Endodermal cell (in vitro differentiated cells): ENCODE measurements at regions not wholly inside any gene's neighbourhood (a gene's known extent, or its start where the extent isn't known, plus 50 kb on each side); places are given as distances from the start of the nearest gene placed in this dataset.
"Not testable (repeated sequence)": the region's sequence is repeated elsewhere in the genome, so short reads cannot be mapped to it uniquely, and the experiment has no call there.

Experiments used
- DNase-seq: peaks from one replicate; pipeline ENCODE4 v3.0.0-alpha.2; 2017
- H3K27ac ChIP-seq: 2 replicates; pipeline ENCODE4 v1.5.1; 2013; ENCODE audit warnings: mild to moderate bottlenecking, low read depth, low read length, moderate library complexity
- H3K27me3 ChIP-seq: 2 replicates; pipeline ENCODE4 v1.6.1; 2013; ENCODE audit warnings: mild to moderate bottlenecking, low read length, moderate library complexity; ENCODE audit not compliant: insufficient read depth, control insufficient read depth, poor library complexity, severe bottlenecking
- H3K36me3 ChIP-seq: 2 replicates; pipeline ENCODE4 v1.7.0; 2013; ENCODE audit warnings: mild to moderate bottlenecking, low read length, moderate library complexity; ENCODE audit not compliant: control insufficient read depth, insufficient read depth
- H3K4me1 ChIP-seq: one replicate; pipeline ENCODE4 v1.7.0; 2013; ENCODE audit warnings: low read length; ENCODE audit not compliant: control insufficient read depth, insufficient read depth
- H3K4me3 ChIP-seq: 2 replicates; pipeline ENCODE4 v1.5.1; 2013; ENCODE audit warnings: mild to moderate bottlenecking, low read length, moderate library complexity
- H3K9ac ChIP-seq: 2 replicates; pipeline ENCODE4 v1.6.1; 2013; ENCODE audit warnings: mild to moderate bottlenecking, low read length, moderate library complexity; ENCODE audit not compliant: poor library complexity, severe bottlenecking; ENCODE audit errors: extremely low read depth
- H3K9me3 ChIP-seq: 2 replicates; pipeline ENCODE4 v1.6.1; 2013; ENCODE audit warnings: mild to moderate bottlenecking, low read length, moderate library complexity; ENCODE audit not compliant: control insufficient read depth
- H3K27ac Mint-ChIP-seq: 2 replicates; pipeline ENCODE4 v1.8.0; 2020; ENCODE audit warnings: mixed read lengths
- H3K27me3 Mint-ChIP-seq: 2 replicates; pipeline ENCODE4 v1.8.0; 2021; ENCODE audit warnings: mild to moderate bottlenecking, mixed read lengths; ENCODE audit not compliant: insufficient read depth
- H3K36me3 Mint-ChIP-seq: 2 replicates; pipeline ENCODE4 v1.8.0; 2020; ENCODE audit warnings: low read depth, mixed read lengths
- H3K4me1 Mint-ChIP-seq: 2 replicates; pipeline ENCODE4 v1.8.0; 2020; ENCODE audit warnings: mixed read lengths
- H3K4me3 Mint-ChIP-seq: 2 replicates; pipeline ENCODE4 v1.8.0; 2020; ENCODE audit warnings: mild to moderate bottlenecking, moderate library complexity, mixed read lengths
- H3K9me3 Mint-ChIP-seq: 2 replicates; pipeline ENCODE4 v1.8.0; 2020; ENCODE audit warnings: mild to moderate bottlenecking, mixed read lengths
- CTCF ChIP-seq: fragments of 200-600 bp; sonication (generic); conservative IDR thresholded peaks from 2 replicates; pipeline ENCODE4 v1.5.0; 2021; ENCODE audit warnings: antibody characterized with exemption, mild to moderate bottlenecking
- WGBS, 2 experiments: methylation state at CpG; one replicate each; pipeline versions ENCODE4 v1.1.5 to v1.1.7; 2013; ENCODE audit warnings: missing lambda C conversion rate in 2 of 2, mixed read lengths in 1 of 2; ENCODE audit not compliant: insufficient coverage in 1 of 2, insufficient read length in 1 of 2; 5-methylcytosine and 5-hydroxymethylcytosine counted together

GRCh38 chr12:95371571-95371970, 102.4 kb upstream of the METAP2 start:
- H3K36me3 Mint-ChIP-seq = no peaks in the 10 kb centered on the region
- 78% methylated on average over 1 of the region's 5 CpGs; no CpG with 5 or more reads in 1 of the 2 experiments for WGBS, 2 experiments

GRCh38 chr12:95379481-95379880, 94.5 kb upstream of the METAP2 start:
- not testable (repeated sequence) for H3K4me3 ChIP-seq, H3K9ac ChIP-seq, H3K36me3 ChIP-seq, DNase-seq, H3K27ac Mint-ChIP-seq, H3K4me3 Mint-ChIP-seq, H3K27me3 Mint-ChIP-seq, H3K36me3 Mint-ChIP-seq, H3K27me3 ChIP-seq, H3K9me3 ChIP-seq, H3K27ac ChIP-seq, H3K4me1 ChIP-seq, H3K9me3 Mint-ChIP-seq
- 88% methylated on average over 4 of the region's 23 CpGs; no CpG with 5 or more reads in 1 of the 2 experiments for WGBS, 2 experiments
- H3K4me1 Mint-ChIP-seq = peaks cover 12% of the 10 kb centered on the region

More at GRCh38 chr12:95371571-95371970, 102.4 kb upstream of the METAP2 start:
- Mint-ChIP-seq H3K27ac (no peak overlapping the region), H3K4me3 (no peak overlapping the region), H3K9me3 (no peaks in the 10 kb centered on the region), H3K4me1 (no peaks in the 10 kb centered on the region), H3K27me3 (no peaks in the 10 kb centered on the region)
- Histone ChIP-seq H3K9ac (no peak overlapping the region), H3K36me3 (no peaks in the 10 kb centered on the region), H3K27ac (no peak overlapping the region), H3K27me3 (no peaks in the 10 kb centered on the region), H3K4me3 (no peak overlapping the region), H3K4me1 (no peaks in the 10 kb centered on the region), H3K9me3 (no peaks in the 10 kb centered on the region)
- no peak for DNase-seq
- no peak for TF ChIP-seq CTCF

- H3K36me3 Mint-ChIP-seq, H3K4me1 ChIP-seq, H3K27ac Mint-ChIP-seq, H3K9me3 ChIP-seq, H3K36me3 ChIP-seq, H3K4me3 ChIP-seq, H3K27me3 Mint-ChIP-seq, H3K27me3 ChIP-seq, H3K9me3 Mint-ChIP-seq, H3K4me3 Mint-ChIP-seq, H3K27ac ChIP-seq, H3K9ac ChIP-seq, DNase-seq: not testable (repeated sequence)
- peaks cover 12% of the 10 kb centered on the region for H3K4me1 Mint-ChIP-seq
- 95 to 98% methylated on average over 14 of the region's 14 CpGs for WGBS, 2 experiments
Observed at GRCh38 chr12:95380334-95380733, 93.6 kb upstream of the METAP2 start.

- H3K4me3 Mint-ChIP-seq = no peak overlapping the region
- WGBS, 2 experiments = 96% methylated on average over 4 to 5 of the region's 5 CpGs
- peaks cover 9% of the 10 kb centered on the region for H3K9me3 Mint-ChIP-seq
- peaks cover 6% of the 10 kb centered on the region for H3K27me3 Mint-ChIP-seq
- no peak overlapping the region for H3K9ac ChIP-seq
- no peak overlapping the region for H3K4me3 ChIP-seq
- no peak overlapping the region for H3K27ac Mint-ChIP-seq
- no peaks in the 10 kb centered on the region for H3K9me3 ChIP-seq
- no peaks in the 10 kb centered on the region for H3K4me1 ChIP-seq
- H3K27ac ChIP-seq = no peak overlapping the region
- H3K36me3 Mint-ChIP-seq = no peaks in the 10 kb centered on the region
- H3K27me3 ChIP-seq = no peaks in the 10 kb centered on the region
- no peak for DNase-seq
- no peaks in the 10 kb centered on the region for H3K36me3 ChIP-seq
- TF ChIP-seq CTCF = no peak
- peaks cover 12% of the 10 kb centered on the region for H3K4me1 Mint-ChIP-seq
Observed at GRCh38 chr12:95380997-95381786, 92.8 kb upstream of the METAP2 start.

- H3K4me1 Mint-ChIP-seq, H3K4me1 ChIP-seq, H3K9me3 ChIP-seq, H3K27ac ChIP-seq, H3K4me3 Mint-ChIP-seq, DNase-seq, H3K4me3 ChIP-seq, H3K27me3 ChIP-seq, H3K36me3 Mint-ChIP-seq, H3K9me3 Mint-ChIP-seq, H3K27me3 Mint-ChIP-seq, H3K36me3 ChIP-seq, H3K9ac ChIP-seq, H3K27ac Mint-ChIP-seq: not testable (repeated sequence)
- WGBS, 2 experiments = 89 to 94% methylated on average over 5 to 8 of the region's 8 CpGs
Observed at GRCh38 chr12:95383920-95384319, 90.0 kb upstream of the METAP2 start.
